ENCODE measurements at regions not wholly inside any gene's neighbourhood (a gene's known extent, or its start where the extent isn't known, plus 50 kb on each side); places are given as distances from the start of the nearest gene placed in this dataset.

GRCh38 chr5:133794771-133795415, 173.5 kb downstream of the C5orf15 start:
- DNase-seq: no peak

GRCh38 chr5:133793756-133794465, 174.5 kb downstream of the C5orf15 start:
- DNase-seq: no peak

GRCh38 chr5:133792655-133793054, 175.8 kb downstream of the C5orf15 start:
- no peak for DNase-seq

- DNase-seq: no peak
Measured at GRCh38 chr5:133792024-133792423, 176.4 kb downstream of the C5orf15 start.

- no peak for DNase-seq
Measured at GRCh38 chr5:133790898-133791297, 177.5 kb downstream of the C5orf15 start.

GRCh38 chr5:133789428-133789827, 177.1 kb upstream of the FSTL4 start:
- DNase-seq: no peak

- DNase-seq: no peak
Measured at GRCh38 chr5:133788121-133788520, 175.8 kb upstream of the FSTL4 start.

- no peak for DNase-seq
Measured at GRCh38 chr5:133786420-133786819, 174.1 kb upstream of the FSTL4 start.

- DNase-seq: no peak
Measured at GRCh38 chr5:133785182-133785581, 172.8 kb upstream of the FSTL4 start.

GRCh38 chr5:133783481-133783880, 171.1 kb upstream of the FSTL4 start:
- no peak for DNase-seq

- DNase-seq: no peak
Measured at GRCh38 chr5:133782736-133783135, 170.4 kb upstream of the FSTL4 start.

GRCh38 chr5:133781436-133782225, 169.3 kb upstream of the FSTL4 start:
- no peak for DNase-seq

GRCh38 chr5:133780619-133781280, 168.4 kb upstream of the FSTL4 start:
- no peak for DNase-seq

GRCh38 chr5:133779828-133780475, 167.6 kb upstream of the FSTL4 start:
- no peak for DNase-seq

- DNase-seq: no peak
Measured at GRCh38 chr5:133778636-133779035, 166.3 kb upstream of the FSTL4 start.

GRCh38 chr5:133777951-133778350, 165.6 kb upstream of the FSTL4 start:
- no peak for DNase-seq

- no peak for DNase-seq
Measured at GRCh38 chr5:133775584-133776304, 163.4 kb upstream of the FSTL4 start.

GRCh38 chr5:133773247-133774202, 161.2 kb upstream of the FSTL4 start:
- DNase-seq: no peak

- no peak for DNase-seq
Measured at GRCh38 chr5:133769842-133770241, 157.5 kb upstream of the FSTL4 start.

GRCh38 chr5:133763744-133764143, 151.4 kb upstream of the FSTL4 start:
- DNase-seq: no peak

- no peak for DNase-seq
Measured at GRCh38 chr5:133761632-133762031, 149.3 kb upstream of the FSTL4 start.

Measured in OCI-M1 (cell line).